ENCODE measurements at regions not wholly inside any gene's neighbourhood (a gene's known extent, or its start where the extent isn't known, plus 50 kb on each side); places are given as distances from the start of the nearest gene placed in this dataset.
"Not testable (repeated sequence)": the region's sequence is repeated elsewhere in the genome, so short reads cannot be mapped to it uniquely, and the experiment has no call there.

DNA sequence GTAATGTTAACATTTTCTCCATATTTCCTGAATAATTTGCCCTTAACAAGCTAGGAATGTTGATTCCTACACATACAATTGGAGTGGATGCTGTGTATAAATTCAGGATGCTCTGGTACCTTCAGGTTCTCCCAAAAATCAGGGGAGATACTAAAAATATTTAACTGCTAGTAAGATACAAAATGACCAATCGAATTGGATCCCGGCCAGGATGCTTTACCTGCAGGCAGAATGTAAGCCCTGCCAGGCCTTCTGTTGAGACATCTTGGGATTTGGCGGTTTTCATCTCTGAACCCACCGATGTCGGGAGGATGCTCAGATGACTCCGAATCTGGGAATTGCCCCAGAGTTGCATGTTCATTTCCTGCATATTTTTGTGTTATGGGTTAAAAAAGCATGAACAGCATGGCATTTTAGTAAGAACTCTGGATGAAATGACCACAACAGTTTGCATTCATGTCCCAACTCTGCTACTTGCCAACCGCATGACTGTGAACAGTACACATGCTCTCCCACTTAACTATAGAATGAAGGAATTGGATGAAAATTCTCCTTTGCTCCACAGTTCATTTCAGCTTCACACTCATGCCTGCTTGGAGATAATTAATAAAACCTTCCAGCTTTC is 241.4 kb upstream of the TBL1XR1 start:
- no peak for DNase-seq

DNA sequence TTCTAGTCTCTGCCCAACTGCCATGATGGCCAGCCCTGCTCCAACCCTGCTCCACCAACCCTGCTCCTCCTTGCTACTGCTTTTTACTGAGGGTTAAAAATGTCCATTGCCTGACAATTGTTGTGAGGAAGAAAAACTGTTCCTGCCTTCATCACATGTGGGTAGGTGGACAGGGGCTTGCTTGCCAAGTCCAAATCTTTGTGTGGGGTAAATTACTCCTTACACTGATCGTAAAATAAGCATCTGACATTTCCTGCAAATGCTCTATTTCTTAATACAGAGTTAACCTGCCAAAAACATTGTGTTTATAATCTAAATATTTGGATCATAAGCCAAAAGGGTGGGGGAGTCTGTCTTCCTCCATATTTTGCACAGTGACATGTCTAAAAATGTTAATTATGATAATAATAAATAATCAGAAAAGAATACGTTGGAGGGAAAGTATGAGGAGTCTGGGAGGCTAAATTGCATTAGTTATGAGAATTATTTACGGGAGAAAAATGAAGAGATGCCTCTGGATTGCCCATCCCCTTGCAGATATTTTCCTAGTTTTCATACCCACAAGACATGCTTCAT is 242.5 kb upstream of the TBL1XR1 start:
- DNase-seq: no peak

DNA sequence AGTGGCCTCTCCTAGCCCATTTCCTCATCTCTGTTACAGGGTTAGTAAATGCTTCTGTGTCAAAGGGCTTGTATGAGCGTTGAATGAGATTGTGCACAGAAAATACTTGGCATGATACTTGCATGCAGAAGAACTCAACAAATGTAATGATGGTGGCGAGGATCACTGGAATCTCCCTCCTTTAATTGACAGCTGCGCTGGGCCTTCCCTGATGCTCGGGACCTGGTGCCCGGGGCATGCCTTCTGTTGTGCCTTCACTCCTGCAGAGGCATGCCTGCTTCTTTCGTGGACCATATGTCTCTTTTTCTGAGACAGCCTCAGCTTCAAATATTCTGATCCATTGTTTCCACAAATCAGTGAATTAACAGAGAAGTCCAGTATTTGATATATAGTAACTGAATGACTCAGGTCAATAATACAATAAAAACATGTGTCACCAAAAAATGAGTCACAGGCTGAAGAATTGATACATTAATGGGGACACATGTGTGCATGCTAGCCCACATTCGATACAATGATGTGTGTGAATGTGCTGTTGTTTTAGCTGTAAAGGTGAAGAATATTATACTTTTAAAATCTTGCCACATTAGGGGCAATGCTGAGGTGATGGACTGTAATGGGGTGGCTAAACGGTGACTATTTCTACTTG is 243.3 kb upstream of the TBL1XR1 start:
- DNase-seq: no peak

DNA sequence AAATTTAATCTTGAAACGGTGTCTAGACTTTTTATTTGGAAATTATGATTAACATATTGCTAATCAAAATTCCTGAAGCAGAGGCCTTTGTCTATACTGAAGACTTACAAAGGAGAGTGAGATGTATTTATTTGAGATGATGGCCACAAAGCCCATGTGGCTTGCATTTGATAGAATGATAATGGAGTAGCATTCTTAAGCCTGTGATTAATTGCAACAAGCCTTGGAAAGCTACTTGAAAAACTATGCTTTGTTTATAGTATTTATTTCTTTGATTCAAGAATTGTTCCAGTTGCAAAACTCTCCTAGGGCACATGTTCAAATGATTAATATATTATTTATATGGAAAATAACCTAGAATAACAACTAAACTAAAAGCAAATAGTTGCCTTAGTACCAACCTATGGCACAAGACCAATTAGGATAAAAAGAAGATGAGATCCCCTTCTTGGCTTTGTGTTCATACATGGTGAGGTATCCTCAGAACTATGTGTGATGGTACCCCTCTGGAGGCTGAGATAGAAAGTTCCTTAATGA is 244.1 kb upstream of the TBL1XR1 start:
- DNase-seq: no peak

DNA sequence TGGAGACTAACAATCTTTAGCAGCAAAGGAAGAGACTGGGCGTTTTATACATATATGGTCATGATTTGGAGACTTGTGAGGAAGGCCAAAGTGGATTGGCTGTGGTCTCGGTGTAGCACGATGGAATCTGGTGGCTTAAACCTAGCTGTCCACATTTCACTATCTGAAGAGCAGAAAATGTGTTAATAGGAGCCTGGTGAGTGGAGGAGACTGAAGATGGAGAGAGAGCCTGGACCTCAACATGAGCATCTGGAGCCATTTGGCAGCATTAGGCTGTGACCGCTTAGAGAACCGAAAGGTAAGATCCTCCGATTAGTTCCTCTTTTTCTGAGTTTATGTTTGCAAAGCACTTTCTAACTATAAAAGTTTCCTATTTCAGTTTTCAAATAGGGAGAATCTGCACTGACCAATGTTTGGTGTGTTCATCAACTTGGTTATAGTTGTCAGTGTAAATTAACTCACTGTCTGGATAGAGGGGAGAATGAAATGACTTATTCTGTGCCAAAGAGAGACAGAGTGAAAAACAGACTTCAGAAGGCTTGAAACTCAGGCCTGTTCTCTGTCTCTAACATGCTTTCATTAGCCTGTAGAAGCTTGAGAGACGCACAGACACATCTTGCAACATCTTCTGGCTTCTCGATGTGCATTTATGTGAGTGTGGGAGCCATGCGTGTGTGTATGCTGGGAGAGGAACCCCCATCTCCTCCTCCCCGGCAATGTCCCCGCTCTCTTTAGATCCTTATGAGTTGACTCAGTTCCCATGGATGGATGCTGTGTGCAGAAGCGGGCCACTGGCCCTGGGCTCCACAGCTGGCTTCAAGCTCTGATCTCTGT is 244.7 kb upstream of the TBL1XR1 start:
- DNase-seq: no peak

DNA sequence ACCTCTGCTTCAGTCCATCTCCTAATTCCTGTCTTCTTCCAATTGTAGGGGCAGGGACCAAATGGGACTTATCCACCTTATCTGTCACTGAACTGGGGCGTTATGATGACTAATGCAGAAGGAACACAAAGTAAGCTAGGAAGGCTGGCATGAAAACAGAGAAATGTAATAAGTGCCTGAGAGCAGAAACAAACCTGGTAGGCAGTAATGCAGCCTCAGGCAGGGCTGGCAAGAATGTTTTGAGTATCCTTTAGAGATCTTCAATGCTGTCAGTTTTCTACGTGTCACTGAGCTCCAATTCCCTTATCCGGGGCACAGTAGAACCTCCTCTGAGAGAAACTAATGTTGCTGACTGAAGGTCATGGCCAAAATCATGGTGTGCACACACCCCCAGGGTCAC is 246.2 kb upstream of the TBL1XR1 start:
- no peak for DNase-seq

DNA sequence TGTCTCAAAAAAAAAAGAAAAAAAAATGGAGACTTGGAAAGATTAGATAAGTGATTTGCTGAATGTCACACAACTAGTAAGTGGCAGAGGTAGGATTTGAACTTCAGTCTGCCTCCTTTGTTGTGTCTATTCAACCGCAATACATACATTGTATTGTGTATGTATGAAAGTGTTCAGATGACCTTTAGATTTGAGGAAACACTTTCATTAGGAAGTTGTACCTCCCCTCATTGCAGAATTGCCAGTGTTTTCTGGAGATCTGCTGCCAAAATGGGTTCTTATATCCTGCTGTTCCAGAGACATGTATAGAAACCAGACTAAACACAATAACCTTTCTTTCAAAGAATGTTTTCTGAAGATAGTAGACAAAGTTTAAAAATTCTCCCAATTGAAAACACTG is 247.4 kb upstream of the TBL1XR1 start:
- DNase-seq: no peak

DNA sequence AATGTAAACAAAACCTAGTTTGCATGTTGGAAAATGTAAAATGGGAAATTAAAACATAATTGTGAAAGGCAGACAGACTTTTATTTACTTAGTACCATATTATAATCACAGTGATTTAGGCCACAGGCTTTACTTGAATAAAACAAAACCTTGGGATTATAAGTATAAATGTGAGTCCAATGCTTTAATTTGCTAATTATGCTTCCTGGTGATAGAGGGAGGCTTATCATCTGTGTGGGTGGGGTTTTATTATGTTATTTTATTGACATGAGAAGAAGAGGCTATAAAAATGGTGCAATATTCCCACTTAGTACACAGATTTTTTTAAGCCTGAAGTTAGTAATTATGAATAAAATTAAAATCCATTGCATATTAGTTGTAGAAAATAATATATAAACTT is 248.3 kb upstream of the TBL1XR1 start:
- DNase-seq: no peak

DNA sequence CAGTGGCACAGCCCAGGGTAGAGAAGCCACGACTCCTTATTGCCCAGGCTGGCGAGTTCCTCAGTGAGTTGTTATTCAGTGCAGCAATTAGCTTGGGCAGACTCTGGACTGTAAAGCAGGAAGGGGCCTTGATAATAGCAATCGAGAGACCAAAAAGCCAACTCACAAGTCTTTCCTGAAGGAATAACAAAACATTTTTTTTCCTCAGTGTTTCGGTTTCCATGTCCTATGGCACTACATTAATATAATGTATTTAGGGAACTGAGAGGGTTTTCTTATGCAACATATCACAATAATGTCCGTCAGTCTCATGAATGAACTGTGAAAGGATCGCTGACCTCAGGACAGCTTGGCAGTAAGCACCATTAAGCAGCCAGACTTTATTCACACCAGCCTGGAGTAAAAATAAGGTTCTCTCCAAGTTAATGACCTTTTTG is 248.9 kb upstream of the TBL1XR1 start:
- DNase-seq: no peak

DNA sequence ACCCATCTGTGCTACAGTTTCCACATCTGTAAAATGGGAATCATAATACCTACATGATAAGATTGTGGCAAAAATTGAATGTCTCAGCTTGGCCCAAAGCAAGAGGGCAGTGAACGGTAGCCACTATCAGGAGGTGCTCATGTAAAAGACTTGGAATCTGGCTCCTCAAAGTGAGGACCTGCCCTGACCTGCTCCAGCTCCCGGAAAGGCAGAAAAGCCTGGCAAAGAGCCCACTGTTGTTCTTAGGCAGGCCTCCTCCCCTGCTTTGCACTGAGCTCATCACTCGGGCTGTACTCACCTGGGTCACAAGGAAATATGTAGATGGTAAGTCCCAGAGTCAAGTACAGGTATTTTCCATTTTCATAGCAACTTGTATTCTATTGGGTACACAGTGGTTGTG is 250.7 kb upstream of the TBL1XR1 start:
- no peak for DNase-seq

DNA sequence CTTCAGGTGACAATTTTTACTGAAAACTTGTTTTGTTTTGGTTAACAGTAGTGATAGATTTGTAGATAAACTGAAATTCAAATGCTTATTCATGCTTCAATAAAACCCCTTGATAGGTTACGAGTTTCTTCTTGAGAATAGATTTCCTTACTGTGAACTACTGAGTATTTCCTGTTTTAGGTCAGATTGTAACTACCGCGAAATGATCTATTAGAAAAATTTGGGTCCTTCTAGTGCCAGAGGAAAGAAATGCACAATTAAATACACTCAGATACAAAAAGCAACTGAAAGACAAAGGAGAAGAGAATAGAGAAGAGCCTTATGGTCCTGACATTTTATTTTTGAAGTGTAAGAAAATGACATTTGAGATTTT is 251.7 kb upstream of the TBL1XR1 start:
- no peak for DNase-seq

DNA sequence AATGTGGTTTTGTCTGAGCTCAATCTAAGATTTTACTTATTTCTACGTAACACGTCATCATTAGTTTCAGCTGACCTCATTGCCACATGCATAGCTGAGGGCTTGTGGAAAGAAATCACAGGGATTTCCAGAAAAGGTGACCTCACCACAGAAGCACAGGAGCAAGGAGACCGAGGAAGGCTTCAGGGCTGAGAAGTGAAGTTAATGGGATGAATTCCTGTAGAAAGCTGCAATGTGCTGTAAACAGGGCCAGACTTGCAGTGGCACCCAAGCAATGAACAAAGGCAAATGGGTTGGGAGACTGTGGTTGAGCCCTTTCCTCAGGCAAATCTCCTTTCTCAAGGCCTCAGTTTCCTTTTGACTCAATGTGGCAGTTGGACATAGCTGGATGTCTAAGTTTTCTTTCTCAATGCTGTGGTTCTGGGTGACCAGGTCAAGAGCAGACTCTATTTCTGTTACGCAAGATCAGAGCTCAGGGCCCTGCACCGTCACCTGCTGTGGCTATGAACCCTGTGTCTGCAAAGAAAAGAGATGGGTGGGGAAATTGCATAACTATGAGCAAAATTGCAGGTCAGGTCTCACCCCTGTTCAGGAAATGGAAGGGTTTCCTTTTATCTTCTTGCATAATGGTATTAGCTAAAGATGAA is 252.2 kb upstream of the TBL1XR1 start:
- no peak for DNase-seq

DNA sequence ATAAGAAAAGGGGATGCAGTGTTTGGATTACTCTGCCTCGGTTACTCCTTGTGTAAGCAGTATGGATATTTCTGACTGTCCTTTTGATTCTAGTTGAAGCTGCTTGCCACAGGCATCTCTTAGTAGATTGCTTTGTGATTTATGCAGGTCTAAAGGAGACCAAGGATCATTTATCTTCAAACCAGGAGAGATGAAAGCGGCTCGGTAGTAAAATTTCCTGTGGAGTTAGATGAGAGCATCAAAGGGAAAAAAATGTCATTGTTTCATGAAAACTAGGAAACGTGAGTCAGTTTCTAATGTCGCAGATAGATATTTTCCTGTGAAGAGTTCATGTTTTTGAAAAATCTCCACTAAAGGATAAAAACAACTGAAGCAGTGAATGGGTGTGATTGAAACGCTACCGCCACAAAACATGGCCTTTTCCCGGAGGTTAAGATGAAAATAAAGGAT is 254.0 kb upstream of the TBL1XR1 start:
- DNase-seq: no peak

DNA sequence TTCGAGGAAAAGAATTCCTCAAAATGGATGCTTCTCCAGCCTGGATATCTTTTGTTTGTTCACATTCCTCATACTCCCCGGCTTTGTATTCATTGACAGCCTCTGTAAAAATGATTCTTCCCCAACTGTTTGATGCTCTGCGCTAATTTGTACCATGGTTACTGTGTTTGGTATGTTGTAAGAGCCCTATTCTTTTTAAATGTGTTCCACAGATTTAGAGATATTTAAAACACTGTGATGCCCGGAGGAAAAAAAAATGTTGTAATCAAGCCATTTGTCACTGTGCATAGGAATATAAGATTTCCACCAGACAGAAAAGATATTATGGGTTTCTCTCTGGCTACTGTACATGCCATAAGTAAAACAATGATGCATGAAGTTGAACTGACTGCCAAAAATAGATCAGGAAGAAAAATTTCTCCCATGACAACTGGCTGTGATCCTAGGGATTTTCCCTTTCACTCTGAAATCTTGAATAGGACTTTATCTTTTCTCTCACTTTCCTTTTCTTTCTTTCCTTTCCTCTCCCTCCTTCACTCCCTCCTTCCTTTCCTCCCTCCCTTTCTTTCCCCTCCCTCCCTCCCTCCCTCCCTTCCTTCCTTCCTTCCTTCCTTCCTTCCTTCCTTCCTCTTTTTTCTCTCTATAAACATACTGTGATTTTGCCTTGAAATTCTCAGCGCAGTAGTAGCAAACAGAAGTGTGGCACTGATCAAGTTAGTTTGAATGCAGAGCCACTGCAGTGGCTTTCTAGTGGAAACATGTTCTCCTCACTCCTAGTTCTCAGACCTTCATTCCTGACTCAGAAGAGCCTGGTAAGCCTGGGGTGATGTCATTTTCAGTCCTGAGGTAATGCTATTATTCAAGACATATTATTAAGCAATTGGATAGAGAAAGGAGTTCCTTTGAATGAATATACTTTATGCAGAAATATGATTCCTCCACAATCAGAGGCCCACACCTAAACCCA is 254.9 kb upstream of the TBL1XR1 start:
- no peak for DNase-seq

DNA sequence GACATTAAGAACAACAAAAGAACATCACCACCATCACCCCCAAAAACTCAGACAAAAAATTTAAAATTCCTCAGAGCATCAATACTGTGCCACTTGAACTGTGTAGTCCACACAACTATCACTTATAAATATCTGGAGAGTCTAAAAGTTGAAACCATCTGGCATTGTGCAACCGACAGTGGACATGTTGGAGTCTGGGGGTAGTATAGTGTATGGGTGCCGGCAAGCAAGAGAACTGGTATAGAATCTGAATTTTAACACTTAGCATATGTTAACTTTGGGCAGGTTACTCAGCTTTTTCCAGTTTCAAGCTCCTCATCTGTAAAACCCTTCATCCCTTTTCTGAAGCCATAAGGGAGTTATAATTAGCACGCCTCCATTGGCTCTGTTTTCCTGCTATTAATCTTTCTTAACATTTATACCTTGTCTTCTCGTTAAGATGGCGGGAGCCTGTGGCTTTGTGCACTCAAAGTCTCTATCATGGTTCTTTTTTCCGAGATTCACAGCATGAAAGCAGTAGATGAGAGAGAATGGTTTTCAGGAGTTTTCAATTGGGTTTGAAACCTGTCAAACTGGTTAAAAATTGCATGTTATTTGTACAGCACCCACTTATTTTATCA is 255.7 kb upstream of the TBL1XR1 start:
- DNase-seq: no peak

DNA sequence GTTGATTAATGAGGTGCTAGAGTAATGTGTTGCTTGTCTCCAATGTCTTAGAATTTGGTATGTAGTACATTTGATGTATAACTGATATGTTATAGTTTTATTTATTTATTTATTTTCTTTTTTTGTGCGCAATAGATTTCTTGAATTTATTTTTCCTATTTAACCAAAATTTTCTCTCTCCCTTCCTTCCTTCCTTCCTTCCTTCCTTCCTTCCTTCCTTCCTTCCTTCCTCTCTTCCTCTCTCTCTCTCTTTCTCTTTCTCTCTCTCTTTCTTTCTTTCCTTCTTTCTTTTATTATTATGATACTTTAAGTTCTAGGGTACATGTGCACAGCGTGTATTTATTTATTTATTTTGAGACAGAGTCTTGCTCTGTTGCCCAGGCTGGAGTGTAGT is 256.2 kb upstream of the TBL1XR1 start:
- DNase-seq: no peak

DNA sequence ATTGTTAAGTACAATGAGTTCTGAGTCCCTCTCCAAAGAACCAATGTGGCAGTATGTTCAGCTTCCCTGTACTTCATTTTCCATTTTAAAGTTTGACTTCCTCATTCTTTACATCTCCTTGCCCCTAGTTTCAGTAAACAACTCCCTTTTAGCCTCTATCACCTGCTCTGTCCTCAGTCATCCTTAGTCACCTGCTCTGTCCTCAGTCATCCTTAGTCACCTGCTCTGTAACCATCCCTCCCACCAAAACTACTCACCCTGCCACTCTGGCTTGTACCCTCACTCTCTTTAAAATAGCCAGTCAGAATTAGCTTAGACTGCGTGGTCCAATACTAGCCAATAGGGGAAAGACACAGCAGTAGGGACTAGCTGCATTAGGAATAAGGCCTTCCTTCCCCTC is 259.9 kb upstream of the TBL1XR1 start:
- DNase-seq: not testable (repeated sequence)

DNA sequence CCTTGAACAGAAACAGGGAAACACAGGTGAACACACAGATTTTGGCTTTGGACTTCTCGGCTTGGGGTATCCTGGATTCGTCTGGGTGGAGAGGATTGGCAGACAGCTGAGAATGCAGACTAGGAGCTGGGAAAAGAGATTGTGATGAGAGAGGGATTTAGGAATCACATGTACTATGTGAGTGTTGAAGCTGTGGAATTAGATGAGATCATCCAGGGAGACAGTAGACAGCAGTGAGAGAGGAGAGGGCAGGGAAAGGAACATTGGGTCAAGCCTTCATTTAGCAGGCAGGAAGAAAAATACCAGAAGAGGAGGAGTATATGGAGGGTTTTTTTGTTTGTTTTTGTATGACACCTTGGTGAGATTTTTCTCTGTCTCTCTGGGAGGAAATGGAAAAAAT is 262.1 kb upstream of the TBL1XR1 start:
- no peak for DNase-seq

DNA sequence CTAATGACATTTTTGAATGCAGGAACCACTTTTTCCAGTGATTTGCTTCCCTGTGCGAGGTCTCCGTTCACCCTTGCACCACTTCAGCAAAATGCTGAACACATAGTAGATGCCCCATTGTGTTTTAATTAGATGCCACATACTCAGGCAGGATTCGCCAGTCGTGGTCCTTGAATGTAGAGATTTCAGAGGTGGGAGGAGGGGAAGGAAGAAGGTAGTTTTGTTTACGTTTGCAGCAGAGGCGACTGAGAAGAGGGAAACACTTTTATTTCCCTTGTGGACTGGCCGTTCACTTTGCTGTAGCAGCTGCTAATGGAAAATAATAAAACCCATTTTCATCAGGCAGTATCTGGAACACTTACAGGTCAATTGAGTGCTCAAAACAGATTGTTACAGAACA is 262.8 kb upstream of the TBL1XR1 start:
- DNase-seq: no peak

DNA sequence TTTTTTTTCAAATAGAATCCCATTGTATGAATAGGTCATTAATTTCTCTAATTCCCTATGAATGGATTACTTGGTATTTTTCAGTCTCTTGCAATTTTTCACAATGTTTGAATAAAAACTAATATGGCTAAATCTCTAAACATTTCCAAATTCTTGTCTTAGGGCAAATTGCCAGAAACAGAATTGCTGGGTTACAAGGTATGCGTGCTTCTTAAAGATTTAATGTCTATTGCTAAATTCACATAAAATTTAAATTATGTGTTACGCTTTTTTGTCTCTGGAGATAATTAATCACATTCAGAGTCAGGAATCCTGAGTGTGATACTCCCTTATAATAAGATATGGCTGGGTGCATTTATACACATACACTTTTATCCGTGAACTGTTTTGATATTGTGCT is 264.5 kb upstream of the TBL1XR1 start:
- DNase-seq: no peak

DNA sequence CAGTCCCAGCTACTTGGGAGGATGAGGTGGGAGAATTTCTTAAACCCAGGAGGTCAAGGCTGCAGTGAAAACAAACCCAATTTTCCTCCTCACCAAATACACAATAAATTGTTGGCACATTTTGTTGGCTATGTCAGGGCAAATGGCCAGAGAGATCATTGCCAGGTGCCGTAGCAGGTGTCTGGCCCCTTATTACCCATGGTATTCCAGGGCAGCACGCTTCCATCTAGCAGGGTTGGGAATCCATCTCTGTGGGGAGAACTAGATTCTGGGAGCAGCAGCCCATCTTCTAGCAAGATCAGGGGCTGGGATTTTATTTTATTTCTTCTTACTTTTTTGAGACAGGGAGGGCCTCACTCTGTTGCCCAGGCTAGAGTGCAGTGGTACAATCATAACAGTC is 266.1 kb upstream of the TBL1XR1 start:
- not testable (repeated sequence) for DNase-seq

All from retina (tissue), 1 donor.